WTC11 (cell line): ENCODE measurements at regions not wholly inside any gene's neighbourhood (a gene's known extent, or its start where the extent isn't known, plus 50 kb on each side); places are given as distances from the start of the nearest gene placed in this dataset.

Experiments used
- NR2C2 ChIP-seq: sonication (generic); formaldehyde crosslinking; IDR thresholded peaks from 2 replicates; pipeline ENCODE4 v1.8.0; 2022; ENCODE audit warnings: mild to moderate bottlenecking, missing genetic modification reagents
- TF ChIP-seq, protein P1 (sequence below): fragments of 200-600 bp; IDR thresholded peaks from 2 replicates; pipeline ENCODE4 v1.8.0; 2022; ENCODE audit warnings: antibody characterized with exemption
- TF ChIP-seq, protein P2 (sequence below): fragments of 250-450 bp; sonication (Bioruptor Pico); IDR thresholded peaks from 2 replicates; pipeline ENCODE4 v1.9.0; 2021; ENCODE audit warnings: moderate library complexity, mild to moderate bottlenecking, inconsistent platforms, borderline replicate concordance

DNA sequence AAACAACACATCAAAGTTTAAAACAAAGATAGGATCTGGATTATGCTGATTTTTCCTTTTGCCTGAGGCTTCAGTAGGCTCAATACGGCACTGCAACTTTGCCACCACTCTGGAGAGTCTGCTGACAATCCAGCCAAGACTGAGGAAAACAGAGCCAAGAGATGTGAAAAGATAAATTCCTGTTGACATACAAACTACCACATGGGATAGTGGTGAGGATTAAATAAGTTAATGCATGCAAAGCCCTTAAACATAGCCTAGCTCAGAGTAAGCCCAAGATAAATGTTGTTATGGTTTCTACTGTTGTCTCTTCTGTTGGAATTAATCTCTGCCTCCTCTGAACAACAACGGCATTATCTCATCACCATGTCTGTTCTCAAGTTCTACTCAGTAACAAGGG, 245.9 kb upstream of the LMCD1 start:
- TF ChIP-seq, protein P1, sequence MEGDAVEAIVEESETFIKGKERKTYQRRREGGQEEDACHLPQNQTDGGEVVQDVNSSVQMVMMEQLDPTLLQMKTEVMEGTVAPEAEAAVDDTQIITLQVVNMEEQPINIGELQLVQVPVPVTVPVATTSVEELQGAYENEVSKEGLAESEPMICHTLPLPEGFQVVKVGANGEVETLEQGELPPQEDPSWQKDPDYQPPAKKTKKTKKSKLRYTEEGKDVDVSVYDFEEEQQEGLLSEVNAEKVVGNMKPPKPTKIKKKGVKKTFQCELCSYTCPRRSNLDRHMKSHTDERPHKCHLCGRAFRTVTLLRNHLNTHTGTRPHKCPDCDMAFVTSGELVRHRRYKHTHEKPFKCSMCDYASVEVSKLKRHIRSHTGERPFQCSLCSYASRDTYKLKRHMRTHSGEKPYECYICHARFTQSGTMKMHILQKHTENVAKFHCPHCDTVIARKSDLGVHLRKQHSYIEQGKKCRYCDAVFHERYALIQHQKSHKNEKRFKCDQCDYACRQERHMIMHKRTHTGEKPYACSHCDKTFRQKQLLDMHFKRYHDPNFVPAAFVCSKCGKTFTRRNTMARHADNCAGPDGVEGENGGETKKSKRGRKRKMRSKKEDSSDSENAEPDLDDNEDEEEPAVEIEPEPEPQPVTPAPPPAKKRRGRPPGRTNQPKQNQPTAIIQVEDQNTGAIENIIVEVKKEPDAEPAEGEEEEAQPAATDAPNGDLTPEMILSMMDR, result no peak
- no peak for TF ChIP-seq NR2C2 (CRISPR knock-in tag)
- TF ChIP-seq, protein P2, sequence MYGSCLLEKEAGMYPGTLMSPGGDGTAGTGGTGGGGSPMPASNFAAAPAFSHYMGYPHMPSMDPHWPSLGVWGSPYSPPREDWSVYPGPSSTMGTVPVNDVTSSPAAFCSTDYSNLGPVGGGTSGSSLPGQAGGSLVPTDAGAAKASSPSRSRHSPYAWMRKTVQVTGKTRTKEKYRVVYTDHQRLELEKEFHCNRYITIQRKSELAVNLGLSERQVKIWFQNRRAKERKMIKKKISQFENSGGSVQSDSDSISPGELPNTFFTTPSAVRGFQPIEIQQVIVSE (CRISPR knock-in tag), result no peak
